Activated CD4-positive, alpha-beta T cell treated with anti-CD3 and anti-CD28 coated beads for 36 hours (primary cell): ENCODE measurements at regions not wholly inside any gene's neighbourhood (a gene's known extent, or its start where the extent isn't known, plus 50 kb on each side); places are given as distances from the start of the nearest gene placed in this dataset.
"Not testable (repeated sequence)": the region's sequence is repeated elsewhere in the genome, so short reads cannot be mapped to it uniquely, and the experiment has no call there.

Source experiments
- ATAC-seq: fragments of 200-7000 bp; cut with Tn5 transposase; one replicate; pipeline ENCODE4 v1.10.0; 2021; ENCODE audit warnings: mild to moderate bottlenecking, moderate library complexity
- CTCF ChIA-PET: fragments of 350-600 bp; sonication (Branson Sonifier 250); formaldehyde crosslinking; loops from one replicate; lab custom pipeline; 2021; ENCODE audit warnings: antibody characterized with exemption; lab: Charles Lee
- POLR2A ChIA-PET: fragments of 350-600 bp; sonication (Branson Sonifier 250); formaldehyde crosslinking; loops from one replicate; lab custom pipeline; 2021; ENCODE audit warnings: antibody characterized with exemption, inconsistent platforms; lab: Charles Lee
- DNase-seq: peaks from one replicate; pipeline ENCODE4 v3.0.0-alpha.2; 2020
- H3K27ac Mint-ChIP-seq: one replicate; pipeline ENCODE4 v1.8.0; 2021; ENCODE audit warnings: mixed read lengths
- H3K27me3 Mint-ChIP-seq: one replicate; pipeline ENCODE4 v1.8.0; 2021; ENCODE audit warnings: mixed read lengths
- H3K36me3 Mint-ChIP-seq: one replicate; pipeline ENCODE4 v1.8.0; 2021; ENCODE audit warnings: low read depth, mixed read lengths
- H3K4me1 Mint-ChIP-seq: one replicate; pipeline ENCODE4 v1.8.0; 2021; ENCODE audit warnings: mixed read lengths
- H3K4me3 Mint-ChIP-seq: one replicate; pipeline ENCODE4 v1.8.0; 2021; ENCODE audit warnings: mild to moderate bottlenecking, moderate library complexity, mixed read lengths
- H3K9me3 Mint-ChIP-seq: one replicate; pipeline ENCODE4 v1.8.0; 2021; ENCODE audit warnings: low read depth, mixed read lengths
- intact Hi-C, 2 experiments: fragments of 100-400 bp; cut with DNase I in 1 of 2; cut with micrococcal nuclease in 1 of 2; formaldehyde crosslinking; loops; one replicate each; pipeline versions ENCODE4 v1.14.2 to v1.15.1; 2022 to 2024; cut with DNase I, micrococcal nuclease

DNA sequence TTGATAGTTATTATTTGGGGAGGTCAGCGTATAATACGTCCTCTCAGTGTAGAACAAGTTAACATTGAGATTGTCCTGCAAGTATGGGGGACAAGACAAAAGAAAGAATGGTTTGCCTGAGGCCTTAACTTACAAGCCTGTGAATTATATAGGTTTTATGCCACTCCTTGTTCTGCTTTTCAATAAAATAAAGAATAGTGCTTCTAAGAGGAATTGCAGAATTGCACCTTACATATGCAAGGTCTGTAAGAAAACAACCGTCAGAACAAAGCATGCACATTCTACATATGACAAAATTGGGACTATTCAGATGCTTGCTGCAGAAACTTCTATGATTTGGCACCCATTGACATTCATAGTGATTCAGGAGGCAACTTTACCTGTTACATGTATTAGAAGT is 785.0 kb downstream of the NR4A2 start:
- ChIA-PET CTCF (no interaction called here), POLR2A (no interaction called here)
- intact Hi-C loops, result no loop called here

DNA sequence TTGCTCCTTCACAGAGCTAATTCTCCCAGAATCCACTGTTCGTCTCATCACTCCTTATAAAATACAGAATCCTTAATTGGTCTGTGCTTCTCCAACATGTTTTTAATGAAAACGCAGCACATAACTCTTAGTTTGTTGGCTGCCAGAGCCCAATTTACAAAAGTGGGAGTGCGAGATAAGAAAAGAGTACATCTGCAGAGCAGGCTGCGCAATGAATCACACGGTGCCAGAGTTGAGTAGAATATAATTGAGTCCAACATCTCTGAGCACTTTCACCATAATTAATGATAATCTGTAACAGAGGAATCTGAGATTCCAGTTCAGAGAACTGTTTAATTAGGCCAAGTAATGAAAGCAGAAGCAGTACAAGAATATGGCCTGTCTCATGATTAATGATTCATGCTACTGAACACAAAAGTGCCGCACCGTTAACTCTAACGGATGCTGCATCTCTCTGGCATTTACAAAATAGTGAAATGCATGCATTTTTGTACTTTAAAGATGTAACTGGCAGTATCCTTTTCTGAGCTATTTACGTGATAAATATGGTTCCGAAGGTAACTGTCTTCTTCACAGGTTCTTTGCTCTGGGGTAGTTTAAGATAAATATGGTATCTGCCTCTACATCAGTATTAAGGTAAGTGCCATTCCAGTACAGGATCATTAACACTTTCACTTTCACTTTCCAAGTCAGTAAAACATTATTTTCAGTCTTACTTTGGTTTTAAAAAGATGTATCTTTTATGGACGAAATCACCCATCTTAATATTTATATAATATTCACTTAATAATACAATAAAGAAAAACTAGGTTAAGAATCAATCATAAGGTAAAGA is 785.6 kb downstream of the NR4A2 start:
- Mint-ChIP-seq H3K4me1 (no peaks in the 10 kb centered on the region), H3K4me3 (no peak overlapping the region), H3K27me3 (no peaks in the 10 kb centered on the region), H3K36me3 (no peaks in the 10 kb centered on the region), H3K9me3 (no peaks in the 10 kb centered on the region), H3K27ac (no peak overlapping the region)
- intact Hi-C loops, result no loop called here
- CTCF ChIA-PET, result no interaction called here
- POLR2A ChIA-PET, result no interaction called here
- no peak for ATAC-seq
- no peak for DNase-seq

More for the DNA sequence above, 785.0 kb downstream of the NR4A2 start:
- H3K36me3 Mint-ChIP-seq, result no peaks in the 10 kb centered on the region
- no peaks in the 10 kb centered on the region for H3K9me3 Mint-ChIP-seq
- DNase-seq (no peak), ATAC-seq (no peak)
- no peaks in the 10 kb centered on the region for H3K4me1 Mint-ChIP-seq
- H3K4me3 Mint-ChIP-seq, result no peak overlapping the region
- H3K27ac Mint-ChIP-seq, result no peak overlapping the region
- no peaks in the 10 kb centered on the region for H3K27me3 Mint-ChIP-seq

DNA sequence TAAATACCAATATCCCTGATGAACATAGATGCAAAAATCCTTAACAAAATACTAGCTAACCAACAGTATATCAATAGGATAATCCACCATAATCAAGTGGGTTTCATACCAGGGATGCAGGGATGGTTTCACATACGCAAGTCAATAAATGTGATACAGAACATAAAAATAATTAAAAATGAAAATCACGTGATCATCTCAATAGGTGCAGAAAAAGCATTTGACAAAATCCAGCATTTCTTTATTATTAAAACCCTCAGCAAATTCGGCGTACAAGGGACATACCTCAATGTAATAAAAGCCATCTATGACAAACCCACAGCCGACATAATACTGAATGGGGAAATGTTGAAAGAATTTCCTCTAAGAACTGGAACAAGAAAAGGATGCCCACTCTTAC is 793.5 kb downstream of the NR4A2 start:
- CTCF ChIA-PET, intact Hi-C loops, POLR2A ChIA-PET, H3K27me3 Mint-ChIP-seq, H3K9me3 Mint-ChIP-seq, H3K36me3 Mint-ChIP-seq, H3K27ac Mint-ChIP-seq, ATAC-seq, DNase-seq, H3K4me3 Mint-ChIP-seq, H3K4me1 Mint-ChIP-seq: not testable (repeated sequence)

DNA sequence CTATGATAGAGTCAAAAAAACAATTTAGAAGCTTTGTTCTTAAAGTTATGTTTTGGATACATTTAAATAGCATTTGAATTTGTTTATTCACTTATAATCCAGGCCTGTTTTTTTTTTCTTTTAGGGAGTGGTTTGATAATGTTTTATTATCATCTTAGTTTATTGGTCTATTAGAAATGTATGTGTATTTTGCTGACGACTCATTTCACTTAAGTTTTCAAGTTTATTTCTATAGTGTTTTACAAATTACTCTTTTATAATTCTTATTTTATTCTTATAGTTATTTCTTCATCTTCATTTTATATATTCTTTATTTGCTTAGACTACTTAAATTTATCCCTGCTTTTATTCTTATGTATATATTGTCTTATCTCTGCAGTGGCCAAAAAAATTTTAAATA is 804.5 kb downstream of the NR4A2 start:
- no peaks in the 10 kb centered on the region for H3K9me3 Mint-ChIP-seq
- no peaks in the 10 kb centered on the region for H3K27me3 Mint-ChIP-seq
- no peak for DNase-seq
- no peak overlapping the region for H3K27ac Mint-ChIP-seq
- ATAC-seq, result no peak
- H3K4me1 Mint-ChIP-seq, result no peaks in the 10 kb centered on the region
- POLR2A ChIA-PET, result interaction anchor here (0.7 kb wide), 1 partner anchor 1992 kb away, joined by 7 read pairs; no protein-coding TSS in a partner anchor
- CTCF ChIA-PET, result no interaction called here
- H3K36me3 Mint-ChIP-seq, result no peaks in the 10 kb centered on the region
- H3K4me3 Mint-ChIP-seq, result no peak overlapping the region
- intact Hi-C loops, result no loop called here

DNA sequence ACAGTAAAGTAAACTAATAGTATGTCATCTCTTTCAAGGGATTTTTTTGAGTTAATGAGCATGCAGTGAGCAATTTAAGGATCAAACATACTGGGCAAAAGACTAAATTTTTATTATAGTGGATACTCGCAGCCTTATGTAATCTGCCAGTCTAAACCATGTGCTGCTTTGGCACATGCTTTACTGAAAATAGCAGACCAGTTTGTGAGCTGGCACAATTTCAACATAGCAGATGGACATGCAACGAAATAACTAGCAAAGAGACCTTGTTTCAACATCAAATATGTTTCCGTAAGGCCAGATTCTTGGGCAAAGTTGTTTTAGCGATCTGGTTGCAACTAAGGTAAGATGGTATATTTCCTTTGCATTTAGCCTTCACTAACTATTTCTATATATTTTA is 807.3 kb downstream of the NR4A2 start:
- POLR2A ChIA-PET, result no interaction called here
- Mint-ChIP-seq H3K4me3 (no peak overlapping the region), H3K4me1 (no peaks in the 10 kb centered on the region), H3K27me3 (no peaks in the 10 kb centered on the region), H3K27ac (no peak overlapping the region), H3K36me3 (no peaks in the 10 kb centered on the region), H3K9me3 (peaks cover 4% of the 10 kb centered on the region)
- CTCF ChIA-PET, result no interaction called here
- DNase-seq, result no peak
- no peak for ATAC-seq
- intact Hi-C loops, result no loop called here

DNA sequence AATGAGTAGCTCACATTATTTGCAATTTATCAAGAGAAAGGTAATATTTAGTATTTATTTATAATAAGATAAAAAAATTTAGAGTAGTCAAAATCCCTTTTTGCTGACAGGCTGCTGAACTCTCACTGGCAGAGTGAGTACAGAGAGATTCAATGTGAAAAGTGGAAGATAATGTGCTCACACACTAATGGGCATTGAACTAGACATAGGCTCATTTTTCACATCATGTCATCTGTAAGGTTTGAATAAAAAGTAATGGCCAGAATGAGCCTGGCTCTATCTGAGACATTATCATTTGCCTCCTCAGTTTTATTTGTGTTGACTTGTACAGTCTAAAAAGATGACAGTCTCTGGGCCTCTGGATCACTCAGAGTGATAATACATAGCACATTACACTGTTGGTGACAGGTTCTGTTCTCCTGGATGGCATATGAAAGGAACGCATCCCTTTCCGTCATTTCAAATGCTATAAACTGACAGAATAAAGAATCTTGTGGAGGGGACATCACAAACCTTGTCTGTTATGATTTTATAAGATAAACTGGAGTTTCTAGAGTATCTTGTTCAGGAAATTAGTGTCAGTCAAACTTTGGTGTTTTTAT is 812.9 kb downstream of the NR4A2 start:
- ATAC-seq (no peak), DNase-seq (no peak)
- Mint-ChIP-seq H3K9me3 (peaks cover 4% of the 10 kb centered on the region), H3K27ac (no peak overlapping the region), H3K27me3 (no peaks in the 10 kb centered on the region), H3K4me1 (no peaks in the 10 kb centered on the region), H3K36me3 (no peaks in the 10 kb centered on the region), H3K4me3 (no peak overlapping the region)
- intact Hi-C loops, result no loop called here
- CTCF ChIA-PET, result no interaction called here
- POLR2A ChIA-PET, result no interaction called here

DNA sequence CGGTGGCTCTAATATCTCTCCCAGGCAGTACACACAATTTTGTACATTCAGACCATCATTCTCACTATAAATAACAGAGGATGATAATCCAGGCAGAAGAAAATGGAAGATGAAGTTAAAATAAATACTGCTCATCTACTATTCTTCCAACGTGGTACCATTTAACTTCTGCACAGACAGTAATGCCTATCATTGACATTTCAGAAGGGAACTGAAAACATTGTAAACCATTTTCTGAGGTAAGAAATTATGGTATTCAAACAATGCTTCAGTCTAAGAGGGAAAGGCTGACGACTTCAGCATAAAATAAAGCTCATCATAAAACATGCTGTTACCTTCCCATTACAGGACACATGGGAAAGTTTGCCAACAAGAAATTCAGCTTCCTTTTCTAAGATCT is 814.4 kb downstream of the NR4A2 start:
- Mint-ChIP-seq H3K27me3 (no peaks in the 10 kb centered on the region), H3K36me3 (no peaks in the 10 kb centered on the region), H3K4me1 (no peaks in the 10 kb centered on the region), H3K4me3 (no peak overlapping the region), H3K27ac (no peak overlapping the region), H3K9me3 (peaks cover 4% of the 10 kb centered on the region)
- POLR2A ChIA-PET, result no interaction called here
- CTCF ChIA-PET, result no interaction called here
- intact Hi-C loops, result no loop called here
- no peak for DNase-seq
- ATAC-seq, result no peak

DNA sequence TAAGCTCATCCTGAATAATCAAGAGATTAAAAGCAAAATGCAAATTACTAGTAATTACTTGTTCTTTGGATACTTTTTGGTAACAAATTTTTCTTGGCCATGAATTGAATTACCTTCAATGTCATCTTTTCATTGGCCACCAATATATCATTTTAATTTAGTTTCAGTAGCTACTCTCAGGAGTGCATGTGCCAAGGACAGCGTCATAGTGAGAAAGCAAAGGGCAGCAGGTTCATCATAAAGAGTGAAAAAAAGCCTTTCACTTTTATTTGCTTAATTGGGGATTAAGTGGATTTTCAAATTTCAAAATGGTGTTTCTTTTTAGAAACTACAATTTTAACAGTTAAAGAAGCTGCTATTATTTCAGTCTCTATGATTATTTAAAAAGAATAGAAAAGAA is 815.2 kb downstream of the NR4A2 start:
- CTCF ChIA-PET, result no interaction called here
- Mint-ChIP-seq H3K36me3 (no peaks in the 10 kb centered on the region), H3K9me3 (no peaks in the 10 kb centered on the region), H3K4me3 (no peak overlapping the region), H3K27ac (no peak overlapping the region), H3K4me1 (no peaks in the 10 kb centered on the region), H3K27me3 (no peaks in the 10 kb centered on the region)
- DNase-seq, result no peak
- ATAC-seq, result no peak
- POLR2A ChIA-PET, result no interaction called here
- intact Hi-C loops, result no loop called here

DNA sequence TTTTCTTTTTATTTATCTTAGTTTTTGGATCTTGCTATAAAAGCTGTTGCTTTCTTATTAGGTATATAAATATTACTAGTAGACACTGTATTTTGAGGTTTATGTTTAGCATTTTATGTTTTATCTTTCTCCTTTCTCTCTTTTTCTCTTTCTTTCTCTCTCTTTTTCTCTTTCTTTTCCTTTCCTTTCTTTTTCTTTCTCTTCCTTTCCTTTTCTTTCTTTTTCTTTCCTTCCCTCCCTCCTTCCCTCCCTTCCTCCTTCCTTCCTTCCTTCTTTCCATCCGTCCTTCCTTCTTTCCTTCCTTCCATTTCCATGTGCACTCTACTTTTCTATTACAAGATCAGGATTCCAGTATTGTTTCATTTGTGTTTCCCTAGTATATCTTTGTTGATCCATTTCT is 814.8 kb downstream of the KCNJ3 start:
- H3K36me3 Mint-ChIP-seq, result no peaks in the 10 kb centered on the region

DNA sequence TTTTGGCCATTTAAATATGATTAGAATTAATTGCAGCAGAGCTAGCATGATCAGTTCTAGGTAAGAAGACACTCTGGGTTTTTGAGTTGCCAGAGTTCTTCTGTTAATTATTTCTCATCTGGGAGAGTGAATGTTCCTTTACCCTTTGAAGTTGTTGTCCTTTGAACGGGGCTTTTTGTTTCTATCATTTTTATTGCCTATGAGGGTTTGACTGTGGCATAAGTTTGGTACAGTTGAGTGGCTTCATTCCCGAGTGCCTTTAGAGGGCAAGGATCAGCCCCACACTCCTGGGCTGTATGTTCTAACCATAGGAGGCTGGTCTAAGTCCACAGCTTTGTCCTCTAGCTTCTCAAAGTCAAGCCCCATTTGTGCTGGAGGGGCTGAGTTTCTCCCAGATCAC is 804.3 kb downstream of the KCNJ3 start:
- ChIA-PET POLR2A (no interaction called here), CTCF (no interaction called here)
- H3K4me3 Mint-ChIP-seq, result no peak overlapping the region
- no peaks in the 10 kb centered on the region for H3K36me3 Mint-ChIP-seq
- no peak for ATAC-seq
- intact Hi-C loops, result no loop called here
- H3K27ac Mint-ChIP-seq, result no peak overlapping the region
- no peaks in the 10 kb centered on the region for H3K27me3 Mint-ChIP-seq
- no peaks in the 10 kb centered on the region for H3K4me1 Mint-ChIP-seq
- DNase-seq, result no peak
- peaks cover 2% of the 10 kb centered on the region for H3K9me3 Mint-ChIP-seq

More for the DNA sequence above, 814.8 kb downstream of the KCNJ3 start:
- ChIA-PET CTCF (no interaction called here), POLR2A (no interaction called here)
- no peak for DNase-seq
- intact Hi-C loops, result no loop called here
- Mint-ChIP-seq H3K4me3 (no peak overlapping the region), H3K27ac (no peak overlapping the region), H3K27me3 (no peaks in the 10 kb centered on the region), H3K4me1 (no peaks in the 10 kb centered on the region), H3K9me3 (no peaks in the 10 kb centered on the region)
- ATAC-seq, result no peak

DNA sequence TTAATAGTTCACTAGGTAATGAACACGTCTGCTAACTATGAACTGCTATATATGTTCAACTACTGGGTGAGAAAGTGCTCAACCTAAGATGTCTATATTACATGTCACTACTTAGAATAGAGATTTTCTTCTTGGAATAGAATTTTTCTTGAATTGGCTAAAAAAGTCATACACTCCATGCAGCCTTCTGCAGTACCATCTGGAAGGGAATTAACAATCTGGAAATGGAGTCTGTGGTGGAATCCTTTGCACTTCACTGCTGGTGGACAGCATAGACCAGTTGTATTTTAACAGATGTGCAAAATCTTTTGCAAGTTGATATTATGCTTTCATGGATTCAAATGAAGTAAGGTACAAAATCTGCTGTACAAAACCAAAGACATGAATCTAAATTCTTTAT is 799.6 kb downstream of the KCNJ3 start:
- H3K27ac Mint-ChIP-seq, result no peak overlapping the region
- DNase-seq (no peak), ATAC-seq (no peak)
- POLR2A ChIA-PET, result no interaction called here
- H3K4me3 Mint-ChIP-seq, result no peak overlapping the region
- no peaks in the 10 kb centered on the region for H3K36me3 Mint-ChIP-seq
- no peaks in the 10 kb centered on the region for H3K4me1 Mint-ChIP-seq
- H3K9me3 Mint-ChIP-seq, result peaks cover 6% of the 10 kb centered on the region
- CTCF ChIA-PET, result no interaction called here
- no peaks in the 10 kb centered on the region for H3K27me3 Mint-ChIP-seq
- intact Hi-C loops, result no loop called here

DNA sequence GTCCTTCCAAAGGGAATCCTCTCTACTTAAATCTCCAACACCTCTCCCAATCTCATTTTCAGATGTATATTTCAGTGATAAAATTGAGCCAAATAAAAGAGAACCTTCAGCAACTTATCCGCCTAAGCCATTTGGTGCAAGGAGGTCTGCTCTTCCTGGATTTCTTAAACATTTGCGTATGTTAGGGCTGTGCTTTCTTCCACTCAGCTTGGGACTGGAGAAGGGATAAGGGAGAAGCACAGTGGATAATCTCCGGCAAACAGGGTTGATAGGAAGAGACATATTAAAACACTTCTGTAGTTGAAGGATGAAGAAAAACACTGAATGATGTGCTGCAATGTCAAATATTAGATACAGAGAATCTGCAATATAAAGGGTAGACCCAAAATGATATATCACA is 796.2 kb downstream of the KCNJ3 start:
- CTCF ChIA-PET, result no interaction called here
- Mint-ChIP-seq H3K27ac (no peak overlapping the region), H3K9me3 (peaks cover 6% of the 10 kb centered on the region), H3K4me1 (no peaks in the 10 kb centered on the region), H3K4me3 (no peak overlapping the region), H3K36me3 (no peaks in the 10 kb centered on the region), H3K27me3 (no peaks in the 10 kb centered on the region)
- POLR2A ChIA-PET, result no interaction called here
- ATAC-seq (no peak), DNase-seq (no peak)
- intact Hi-C loops, result no loop called here
